Testis (tissue), 2 donors: ENCODE measurements at regions not wholly inside any gene's neighbourhood (a gene's known extent, or its start where the extent isn't known, plus 50 kb on each side); places are given as distances from the start of the nearest gene placed in this dataset.

ENCODE experiments used
- POLR2A ChIP-seq: fragments of 450-650 bp; IDR thresholded peaks from one replicate; pipeline ENCODE4 v1.6.1; 2017; ENCODE audit warnings: antibody characterized with exemption, mild to moderate bottlenecking, moderate library complexity
- TF ChIP-seq, protein P1 (sequence below), 3 experiments: fragments of 450-650 bp in 2 of 3; fragments of 200-600 bp in 1 of 3; sonication (generic) in 1 of 3; IDR thresholded peaks; one replicate each; pipeline ENCODE4 v1.5.1; 2016 to 2019; ENCODE audit warnings: antibody characterized with exemption in 3 of 3, mild to moderate bottlenecking in 2 of 3, moderate library complexity in 1 of 3

DNA sequence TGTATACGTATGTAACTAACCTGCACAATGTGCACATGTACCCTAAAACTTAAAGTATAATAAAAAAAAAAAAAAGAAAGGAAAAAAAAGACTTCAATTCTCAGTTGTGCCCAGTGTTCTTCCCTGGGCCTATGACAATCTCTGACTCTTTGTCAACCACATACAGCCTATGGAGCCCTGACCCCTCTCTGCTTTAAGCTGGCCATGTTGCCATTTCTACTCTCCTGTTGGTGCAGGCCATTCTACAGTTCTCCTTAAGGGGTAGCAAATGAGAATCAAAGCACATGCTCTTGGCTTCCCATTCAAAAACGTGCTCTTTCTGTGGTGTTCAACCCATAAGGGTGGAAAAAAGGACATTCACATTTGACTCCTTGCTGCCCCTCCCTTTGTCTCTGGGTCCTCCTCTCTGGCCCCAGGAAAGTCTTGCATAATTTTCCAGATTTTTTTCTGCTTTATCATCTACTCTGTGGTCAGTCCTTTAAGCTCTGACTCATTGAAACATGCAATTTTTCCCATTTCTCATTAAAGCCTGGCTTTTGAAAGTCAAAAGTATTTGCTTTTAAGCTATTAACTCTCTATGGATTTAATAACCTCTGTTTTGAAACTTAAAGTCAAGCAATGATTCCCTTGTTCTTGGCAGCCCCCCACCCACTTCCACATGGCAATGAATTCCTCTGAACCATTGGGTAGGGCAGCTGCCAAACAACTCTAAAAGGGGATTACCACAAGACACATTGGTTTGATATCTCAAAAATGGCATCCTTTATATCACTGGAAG is 208.6 kb upstream of the MCHR2 start:
- no peak for TF ChIP-seq POLR2A
- TF ChIP-seq, protein P1, sequence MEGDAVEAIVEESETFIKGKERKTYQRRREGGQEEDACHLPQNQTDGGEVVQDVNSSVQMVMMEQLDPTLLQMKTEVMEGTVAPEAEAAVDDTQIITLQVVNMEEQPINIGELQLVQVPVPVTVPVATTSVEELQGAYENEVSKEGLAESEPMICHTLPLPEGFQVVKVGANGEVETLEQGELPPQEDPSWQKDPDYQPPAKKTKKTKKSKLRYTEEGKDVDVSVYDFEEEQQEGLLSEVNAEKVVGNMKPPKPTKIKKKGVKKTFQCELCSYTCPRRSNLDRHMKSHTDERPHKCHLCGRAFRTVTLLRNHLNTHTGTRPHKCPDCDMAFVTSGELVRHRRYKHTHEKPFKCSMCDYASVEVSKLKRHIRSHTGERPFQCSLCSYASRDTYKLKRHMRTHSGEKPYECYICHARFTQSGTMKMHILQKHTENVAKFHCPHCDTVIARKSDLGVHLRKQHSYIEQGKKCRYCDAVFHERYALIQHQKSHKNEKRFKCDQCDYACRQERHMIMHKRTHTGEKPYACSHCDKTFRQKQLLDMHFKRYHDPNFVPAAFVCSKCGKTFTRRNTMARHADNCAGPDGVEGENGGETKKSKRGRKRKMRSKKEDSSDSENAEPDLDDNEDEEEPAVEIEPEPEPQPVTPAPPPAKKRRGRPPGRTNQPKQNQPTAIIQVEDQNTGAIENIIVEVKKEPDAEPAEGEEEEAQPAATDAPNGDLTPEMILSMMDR (IDR thresholded peaks at IDR 0.05), result no peak
